Chondrocyte (in vitro differentiated cells): ENCODE measurements at regions not wholly inside any gene's neighbourhood (a gene's known extent, or its start where the extent isn't known, plus 50 kb on each side); places are given as distances from the start of the nearest gene placed in this dataset.

ENCODE experiments used
- DNase-seq: peaks from one replicate; pipeline ENCODE4 v3.0.0; 2021; ENCODE audit warnings: mixed read lengths, low spot score
- H3K27ac Mint-ChIP-seq: one replicate; pipeline ENCODE4 v1.8.0; 2021; ENCODE audit warnings: mild to moderate bottlenecking, moderate library complexity, mixed read lengths; ENCODE audit not compliant: unreplicated experiment
- H3K27me3 Mint-ChIP-seq: 2 replicates; pipeline ENCODE4 v1.8.0; 2021; ENCODE audit warnings: low read depth, mixed read lengths
- H3K36me3 Mint-ChIP-seq: 2 replicates; pipeline ENCODE4 v1.8.0; 2021; ENCODE audit warnings: low read depth, mixed read lengths
- H3K4me1 Mint-ChIP-seq: 2 replicates; pipeline ENCODE4 v1.8.0; 2021; ENCODE audit warnings: low read depth, mild to moderate bottlenecking, mixed read lengths
- H3K4me3 Mint-ChIP-seq: one replicate; pipeline ENCODE4 v1.8.0; 2021; ENCODE audit warnings: mild to moderate bottlenecking, moderate library complexity, mixed read lengths; ENCODE audit not compliant: unreplicated experiment
- H3K9me3 Mint-ChIP-seq: 2 replicates; pipeline ENCODE4 v1.8.0; 2021; ENCODE audit warnings: low read depth, mixed read lengths
- TF ChIP-seq, protein P1 (sequence below): fragments of 200-600 bp; sonication (generic); IDR thresholded peaks from 2 replicates; pipeline ENCODE4 v1.5.0; 2021; ENCODE audit warnings: antibody characterized with exemption, mild to moderate bottlenecking, moderate library complexity

DNA sequence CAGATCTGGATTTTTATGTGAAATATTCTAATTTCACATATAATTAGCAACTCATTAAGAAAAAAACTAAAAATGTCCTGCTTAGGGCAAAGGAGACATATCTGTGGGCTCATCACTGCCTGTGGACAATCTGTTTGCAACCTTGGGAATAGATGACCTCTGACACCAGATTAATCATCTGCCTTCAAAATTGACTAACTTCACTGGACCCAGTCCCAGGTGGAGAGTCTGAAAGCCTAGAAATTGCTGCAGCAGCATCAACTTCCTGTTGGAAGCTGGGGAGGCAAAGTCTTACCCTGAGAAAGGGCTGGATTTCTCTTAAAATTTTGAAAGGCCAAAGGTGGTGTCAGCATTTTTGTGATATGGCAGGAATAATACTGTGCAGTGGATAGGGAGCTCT is 76.3 kb upstream of the TNC start:
- DNase-seq, result no peak
- Mint-ChIP-seq H3K27ac (no peak overlapping the region), H3K4me1 (peaks cover 20% of the 10 kb centered on the region)

DNA sequence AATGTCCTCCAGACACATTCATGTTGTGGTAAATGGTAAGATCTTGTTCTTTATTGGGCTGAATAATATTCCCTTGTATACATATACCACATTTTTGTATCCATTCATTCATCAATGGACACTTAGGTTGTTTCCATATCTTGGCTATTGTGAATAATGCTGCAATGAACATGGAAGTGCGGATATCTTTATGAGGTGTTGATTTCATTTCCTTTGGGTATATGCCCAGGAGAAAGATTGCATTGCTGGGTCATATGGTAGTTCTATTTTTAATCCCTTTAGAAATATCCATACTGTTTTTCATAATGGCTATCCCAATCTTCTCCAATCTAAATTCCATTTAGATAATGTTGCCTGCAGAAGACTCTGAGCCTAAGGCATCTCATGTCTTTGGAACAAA is 78.0 kb upstream of the TNC start:
- H3K36me3 Mint-ChIP-seq, result peaks cover 4% of the 10 kb centered on the region
- DNase-seq, result no peak
- H3K4me1 Mint-ChIP-seq, result peaks cover 20% of the 10 kb centered on the region
- H3K27ac Mint-ChIP-seq, result no peak overlapping the region
- TF ChIP-seq, protein P1, sequence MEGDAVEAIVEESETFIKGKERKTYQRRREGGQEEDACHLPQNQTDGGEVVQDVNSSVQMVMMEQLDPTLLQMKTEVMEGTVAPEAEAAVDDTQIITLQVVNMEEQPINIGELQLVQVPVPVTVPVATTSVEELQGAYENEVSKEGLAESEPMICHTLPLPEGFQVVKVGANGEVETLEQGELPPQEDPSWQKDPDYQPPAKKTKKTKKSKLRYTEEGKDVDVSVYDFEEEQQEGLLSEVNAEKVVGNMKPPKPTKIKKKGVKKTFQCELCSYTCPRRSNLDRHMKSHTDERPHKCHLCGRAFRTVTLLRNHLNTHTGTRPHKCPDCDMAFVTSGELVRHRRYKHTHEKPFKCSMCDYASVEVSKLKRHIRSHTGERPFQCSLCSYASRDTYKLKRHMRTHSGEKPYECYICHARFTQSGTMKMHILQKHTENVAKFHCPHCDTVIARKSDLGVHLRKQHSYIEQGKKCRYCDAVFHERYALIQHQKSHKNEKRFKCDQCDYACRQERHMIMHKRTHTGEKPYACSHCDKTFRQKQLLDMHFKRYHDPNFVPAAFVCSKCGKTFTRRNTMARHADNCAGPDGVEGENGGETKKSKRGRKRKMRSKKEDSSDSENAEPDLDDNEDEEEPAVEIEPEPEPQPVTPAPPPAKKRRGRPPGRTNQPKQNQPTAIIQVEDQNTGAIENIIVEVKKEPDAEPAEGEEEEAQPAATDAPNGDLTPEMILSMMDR, result no peak
- peaks cover 13% of the 10 kb centered on the region for H3K9me3 Mint-ChIP-seq
- no peak overlapping the region for H3K4me3 Mint-ChIP-seq
- H3K27me3 Mint-ChIP-seq, result no peaks in the 10 kb centered on the region

More for the DNA sequence above, 76.3 kb upstream of the TNC start:
- Mint-ChIP-seq H3K9me3 (peaks cover 16% of the 10 kb centered on the region), H3K36me3 (peaks cover 6% of the 10 kb centered on the region), H3K27me3 (no peaks in the 10 kb centered on the region), H3K4me3 (no peak overlapping the region)
- TF ChIP-seq, protein P1, result no peak

DNA sequence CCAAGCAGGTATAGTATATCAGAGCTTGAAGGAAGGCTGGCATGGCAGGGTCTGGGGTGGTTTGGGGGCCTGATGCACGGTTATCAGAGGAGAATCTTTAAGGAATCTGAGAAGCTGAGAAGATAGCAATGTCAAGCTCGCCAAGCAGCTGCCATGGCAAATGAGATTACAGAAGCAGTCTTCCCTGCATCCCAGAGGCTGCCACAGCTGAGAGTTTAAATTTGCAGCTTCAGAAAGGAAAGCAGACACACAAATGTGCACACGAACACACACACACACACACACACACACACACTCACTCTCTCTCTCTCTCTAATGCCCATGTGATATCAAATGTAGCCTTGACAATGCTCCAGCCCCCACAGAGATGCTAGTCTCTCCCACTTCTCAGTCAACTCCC is 79.0 kb upstream of the TNC start:
- no peak overlapping the region for H3K4me3 Mint-ChIP-seq
- peaks cover 10% of the 10 kb centered on the region for H3K9me3 Mint-ChIP-seq
- no peaks in the 10 kb centered on the region for H3K27me3 Mint-ChIP-seq
- no peak for DNase-seq
- no peaks in the 10 kb centered on the region for H3K36me3 Mint-ChIP-seq
- H3K27ac Mint-ChIP-seq, result no peak overlapping the region
- peaks cover 20% of the 10 kb centered on the region for H3K4me1 Mint-ChIP-seq
- TF ChIP-seq, protein P1, result no peak

DNA sequence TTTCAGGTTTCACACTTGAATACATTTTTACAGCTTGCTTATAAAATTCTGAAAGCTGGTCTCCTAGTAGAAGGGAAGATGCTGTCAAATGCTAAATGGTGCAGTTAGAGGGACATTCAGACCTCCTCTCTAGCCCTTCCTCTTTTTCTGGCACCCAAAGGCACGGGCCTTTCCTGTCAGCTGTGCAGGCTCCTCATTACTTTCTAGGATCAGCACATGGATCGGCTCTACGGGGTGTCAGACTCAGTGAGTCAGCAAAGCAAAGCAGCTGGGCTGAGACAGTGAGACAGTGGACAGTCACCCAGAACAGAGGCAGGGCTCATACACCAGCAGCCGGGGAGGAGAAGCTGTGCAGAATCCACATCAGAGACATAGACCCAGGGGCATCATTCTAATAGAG is 80.0 kb upstream of the TNC start:
- no peak for DNase-seq
- Mint-ChIP-seq H3K27me3 (no peaks in the 10 kb centered on the region), H3K36me3 (no peaks in the 10 kb centered on the region), H3K4me1 (peaks cover 23% of the 10 kb centered on the region), H3K9me3 (peaks cover 10% of the 10 kb centered on the region), H3K27ac (no peak overlapping the region), H3K4me3 (no peak overlapping the region)
- TF ChIP-seq, protein P1, result no peak

DNA sequence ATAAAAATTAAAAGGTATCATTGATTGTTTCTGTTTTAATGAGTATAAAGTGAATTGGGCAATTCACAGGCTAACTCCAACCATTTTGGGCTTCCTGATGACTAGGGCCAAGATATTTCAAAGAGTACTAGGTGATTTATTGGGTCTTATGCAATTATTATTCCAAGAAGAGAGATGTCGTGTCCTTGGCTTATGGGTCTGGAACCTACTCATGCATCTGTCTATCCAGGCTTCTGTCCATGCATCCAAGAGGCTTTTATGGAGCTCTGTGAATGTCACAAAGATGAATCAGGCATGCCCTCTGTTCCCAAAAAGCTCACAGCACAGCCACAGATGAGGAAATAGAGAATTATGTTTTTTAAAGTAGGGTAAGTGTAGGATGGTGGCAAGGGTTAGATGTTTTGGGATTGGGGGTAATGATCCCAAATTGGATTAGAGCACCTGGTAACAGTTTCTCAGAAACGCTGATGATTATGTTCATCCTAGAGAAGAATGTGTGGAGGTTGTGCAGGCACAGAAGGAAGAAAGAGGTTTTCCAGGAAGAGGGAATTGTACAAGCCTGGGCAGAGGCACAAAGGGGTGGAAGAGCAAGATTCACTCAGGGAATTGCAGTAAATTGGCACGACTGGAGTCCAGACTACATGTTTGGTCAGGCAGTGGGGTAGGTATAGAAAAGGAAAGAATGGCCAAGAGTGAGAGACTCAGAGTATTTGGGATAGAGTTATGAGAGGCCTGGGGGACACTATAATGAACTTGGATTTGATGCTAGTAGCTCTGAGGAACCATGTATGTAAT is 83.0 kb upstream of the TNC start:
- TF ChIP-seq, protein P1, result no peak
- Mint-ChIP-seq H3K4me3 (no peak overlapping the region), H3K27ac (no peak overlapping the region), H3K4me1 (peaks cover 41% of the 10 kb centered on the region), H3K9me3 (peaks cover 1% of the 10 kb centered on the region), H3K27me3 (no peaks in the 10 kb centered on the region), H3K36me3 (no peaks in the 10 kb centered on the region)
- DNase-seq, result no peak
